ENCODE measurements at regions not wholly inside any gene's neighbourhood (a gene's known extent, or its start where the extent isn't known, plus 50 kb on each side); places are given as distances from the start of the nearest gene placed in this dataset.
"Not testable (repeated sequence)": the region's sequence is repeated elsewhere in the genome, so short reads cannot be mapped to it uniquely, and the experiment has no call there.

DNA sequence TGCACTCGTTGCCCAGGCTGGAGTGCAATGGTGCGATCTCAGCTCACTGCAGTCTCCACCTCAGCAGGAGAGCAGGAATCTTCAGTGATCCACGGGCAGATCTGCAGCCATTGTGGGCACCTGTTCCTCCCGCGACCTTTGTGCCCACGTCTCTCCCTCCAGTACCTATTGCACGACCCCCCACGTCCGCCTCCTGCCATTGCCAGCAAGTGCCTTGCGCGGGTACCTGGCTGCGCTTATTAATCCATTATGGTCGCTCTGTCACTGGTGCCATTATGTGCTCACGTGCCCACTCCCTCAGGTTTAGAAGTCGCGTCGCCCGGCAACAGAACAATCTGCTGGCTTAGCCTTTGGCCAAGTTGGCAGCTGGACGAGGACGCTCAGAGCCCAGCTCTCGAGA, 146.2 kb upstream of the C1QTNF3 start:
- DNase-seq (ENCODE audit: low spot score), result not testable (repeated sequence)

DNA sequence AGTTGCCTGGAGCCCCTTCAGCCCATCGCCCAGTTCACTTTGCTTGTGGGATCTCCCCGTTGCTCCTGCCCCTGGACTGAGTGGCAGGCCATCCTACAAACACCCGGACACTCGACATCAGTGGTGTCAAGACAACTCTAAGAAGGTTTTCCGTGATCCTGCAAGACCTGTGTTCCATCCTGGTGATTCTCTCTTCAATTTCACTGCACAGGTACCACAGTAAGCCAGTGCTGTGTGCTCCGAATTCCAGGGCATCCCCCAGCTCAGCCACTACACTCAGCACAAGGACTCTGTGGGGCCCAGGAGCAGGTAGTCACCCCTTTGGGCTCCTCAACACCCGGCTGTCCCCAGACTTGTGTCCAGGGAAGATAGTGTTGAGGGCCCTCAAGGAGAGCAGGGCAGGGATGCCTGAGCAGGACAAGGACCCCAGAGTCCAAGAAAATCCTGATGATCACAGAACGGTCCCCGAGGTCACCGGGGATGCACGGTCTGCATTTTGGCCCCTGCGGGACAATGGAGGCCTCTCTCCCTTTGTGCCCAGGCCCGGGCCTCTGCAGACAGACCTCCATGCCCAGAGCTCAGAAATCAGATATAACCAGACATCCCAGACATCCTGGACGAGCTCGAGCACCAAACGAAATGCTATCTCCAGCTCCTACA, 146.9 kb upstream of the C1QTNF3 start:
- DNase-seq (ENCODE audit: low spot score), result peak; percentile 3

DNA sequence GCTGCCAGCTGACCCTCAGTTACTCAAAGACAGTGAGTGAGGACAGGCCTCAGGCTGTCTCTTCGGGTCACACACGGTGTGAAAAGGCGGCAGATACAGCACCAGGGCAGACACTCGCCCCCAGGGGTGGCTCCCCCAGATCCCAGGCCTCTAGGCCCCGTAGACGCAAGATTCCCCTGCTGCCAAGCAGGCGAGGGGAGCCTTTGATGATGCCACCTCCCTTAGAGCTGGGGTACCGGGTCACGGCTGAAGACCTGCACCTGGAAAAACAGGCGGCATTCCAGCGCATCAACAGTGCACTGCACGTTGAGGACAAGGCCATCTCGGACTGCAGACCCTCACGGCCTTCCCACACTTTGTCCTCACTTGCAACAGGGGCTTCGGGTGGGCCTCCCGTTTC, 147.5 kb upstream of the C1QTNF3 start:
- not testable (repeated sequence) for DNase-seq (ENCODE audit: low spot score)

DNA sequence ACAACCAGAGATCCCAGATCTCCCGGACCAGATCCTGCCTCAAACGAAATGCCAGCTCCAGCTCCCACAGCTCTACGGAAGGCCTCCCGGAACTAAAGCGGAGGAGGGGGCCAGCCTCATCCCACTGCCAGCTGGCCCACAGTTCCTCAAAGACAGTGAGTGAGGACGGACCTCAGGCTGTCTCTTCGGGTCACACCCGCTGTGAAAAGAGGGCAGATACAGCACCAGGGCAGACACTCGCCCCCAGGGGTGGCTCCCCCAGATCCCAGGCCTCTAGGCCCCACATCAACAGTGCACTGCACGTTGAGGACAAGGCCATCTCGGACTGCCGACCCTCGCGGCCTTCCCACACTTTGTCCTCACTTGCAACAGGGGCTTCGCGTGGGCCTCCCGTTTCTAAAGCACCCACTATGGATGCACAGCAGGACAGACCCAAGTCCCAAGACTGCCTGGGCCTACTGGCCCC, 148.3 kb upstream of the C1QTNF3 start:
- DNase-seq (ENCODE audit: low spot score), result not testable (repeated sequence)

DNA sequence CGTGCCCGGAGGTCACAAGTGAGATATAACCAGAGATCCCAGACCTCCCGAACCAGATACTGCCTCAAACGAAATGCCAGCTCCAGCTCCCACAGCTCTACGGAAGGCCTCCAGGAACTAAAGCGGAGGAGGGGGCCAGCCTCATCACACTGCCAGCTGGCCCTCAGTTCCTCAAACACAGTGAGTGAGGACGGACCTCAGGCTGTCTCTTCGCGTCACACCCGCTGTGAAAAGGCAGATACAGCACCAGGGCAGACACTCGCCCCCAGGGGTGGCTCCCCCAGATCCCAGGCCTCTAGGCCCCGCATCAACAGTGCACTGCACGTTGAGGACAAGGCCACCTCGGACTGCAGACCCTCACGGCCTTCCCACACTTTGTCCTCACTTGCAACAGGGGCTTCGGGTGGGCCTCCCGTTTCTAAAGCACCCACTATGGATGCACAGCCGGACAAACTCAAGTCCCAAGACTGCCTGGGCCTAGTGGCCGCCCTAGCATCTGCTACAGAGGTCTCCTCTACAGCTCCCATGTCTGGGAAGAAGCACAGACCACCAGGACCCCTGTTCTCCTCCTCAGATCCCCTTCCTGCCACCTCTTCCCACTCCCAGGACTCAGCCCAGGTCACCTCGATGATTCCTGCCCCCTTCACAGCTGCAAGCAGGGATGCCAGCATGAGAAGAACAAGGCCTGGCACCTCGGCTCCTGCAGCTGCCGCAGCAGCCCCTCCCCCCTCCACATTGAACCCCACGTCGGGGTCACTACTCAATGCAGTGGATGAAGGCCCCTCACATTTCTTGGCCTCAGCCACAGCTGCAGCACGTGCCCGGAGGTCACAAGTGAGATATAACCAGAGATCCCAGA, 149.3 kb upstream of the C1QTNF3 start:
- DNase-seq (ENCODE audit: low spot score), result not testable (repeated sequence)

DNA sequence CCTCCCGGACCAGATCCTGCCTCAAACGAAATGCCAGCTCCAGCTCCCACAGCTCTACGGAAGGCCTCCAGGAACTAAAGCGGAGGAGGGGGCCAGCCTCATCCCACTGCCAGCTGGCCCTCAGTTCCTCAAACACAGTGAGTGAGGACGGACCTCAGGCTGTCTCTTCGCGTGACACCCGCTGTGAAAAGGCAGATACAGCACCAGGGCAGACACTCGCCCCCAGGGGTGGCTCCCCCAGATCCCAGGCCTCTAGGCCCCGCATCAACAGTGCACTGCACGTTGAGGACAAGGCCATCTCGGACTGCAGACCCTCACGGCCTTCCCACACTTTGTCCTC, 149.9 kb upstream of the C1QTNF3 start:
- not testable (repeated sequence) for DNase-seq (ENCODE audit: low spot score)

DNA sequence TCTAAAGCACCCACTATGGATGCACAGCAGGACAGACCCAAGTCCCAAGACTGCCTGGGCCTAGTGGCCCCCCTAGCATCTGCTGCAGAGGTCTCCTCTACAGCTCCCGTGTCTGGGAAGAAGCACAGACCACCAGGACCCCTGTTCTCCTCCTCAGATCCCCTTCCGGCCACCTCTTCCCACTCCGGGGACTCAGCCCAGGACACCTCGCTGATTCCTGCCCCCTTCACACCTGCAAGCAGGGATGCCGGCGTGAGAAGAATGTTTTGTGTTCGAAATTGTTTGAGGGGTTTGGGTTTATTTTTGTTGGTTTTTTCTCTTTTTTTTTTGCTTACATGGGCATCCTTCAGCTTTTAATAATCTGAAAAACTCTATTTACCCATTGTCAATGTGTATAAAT, 150.3 kb upstream of the C1QTNF3 start:
- DNase-seq (ENCODE audit: low spot score), result not testable (repeated sequence)

DNA sequence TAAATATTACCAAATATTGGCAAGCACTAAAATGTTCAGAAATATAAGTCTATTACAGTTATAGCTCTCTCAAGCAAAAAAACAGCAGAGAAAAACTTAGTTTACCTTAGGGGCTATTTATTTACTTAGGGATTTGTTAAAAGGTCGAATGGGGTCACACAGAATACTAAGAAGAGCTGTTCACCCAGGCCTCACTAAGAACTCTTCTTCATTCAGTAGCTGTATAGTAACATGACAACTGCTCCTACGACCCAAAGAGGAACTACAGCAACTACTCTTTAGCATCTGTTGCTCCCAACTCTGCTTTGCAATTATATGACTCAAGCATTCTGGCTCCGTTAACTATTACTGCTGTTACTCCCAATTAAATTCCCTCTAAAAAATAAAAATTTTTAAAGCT, 150.8 kb upstream of the C1QTNF3 start:
- DNase-seq (ENCODE audit: low spot score), result not testable (repeated sequence)

DNA sequence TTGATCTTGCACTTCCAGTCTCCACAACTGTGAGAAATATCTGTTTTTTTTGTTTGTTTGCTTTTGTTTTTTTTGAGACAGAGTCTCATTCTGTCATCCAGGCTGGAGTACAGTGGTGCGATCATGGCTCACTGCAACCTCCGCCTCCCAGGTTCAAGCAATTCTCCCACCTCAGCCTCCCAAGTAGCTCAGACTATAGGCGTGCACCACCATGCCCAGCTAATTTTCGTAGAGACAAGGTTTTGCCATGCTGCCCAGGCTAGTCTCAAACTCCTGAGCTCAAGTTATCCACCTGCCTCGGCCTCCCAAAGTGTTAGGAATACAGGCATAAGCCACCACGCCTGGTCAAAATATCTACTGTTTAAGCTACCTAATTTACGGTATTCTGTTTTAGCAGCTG, 153.1 kb upstream of the C1QTNF3 start:
- DNase-seq (ENCODE audit: low spot score), result not testable (repeated sequence)

DNA sequence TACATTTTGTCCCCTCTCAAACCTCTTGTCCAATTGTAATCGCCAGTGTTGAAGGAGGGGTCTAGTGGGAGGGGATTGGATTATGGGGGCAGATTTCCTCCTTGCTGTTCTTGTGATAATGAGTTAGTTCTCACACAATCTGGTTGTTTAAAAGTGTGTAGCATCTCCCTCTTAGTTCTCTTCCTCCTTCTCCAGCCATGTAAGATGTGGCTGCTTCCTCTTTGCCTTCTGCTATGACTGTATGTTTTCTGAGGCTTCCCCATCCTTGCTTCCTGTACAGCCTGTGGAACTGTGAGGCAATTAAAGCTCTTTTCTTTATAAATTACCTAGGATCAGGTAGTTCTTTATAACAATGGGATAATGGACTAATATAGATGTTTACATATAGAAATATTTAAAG, 162.3 kb upstream of the C1QTNF3 start:
- DNase-seq (ENCODE audit: low spot score), result not testable (repeated sequence)

DNA sequence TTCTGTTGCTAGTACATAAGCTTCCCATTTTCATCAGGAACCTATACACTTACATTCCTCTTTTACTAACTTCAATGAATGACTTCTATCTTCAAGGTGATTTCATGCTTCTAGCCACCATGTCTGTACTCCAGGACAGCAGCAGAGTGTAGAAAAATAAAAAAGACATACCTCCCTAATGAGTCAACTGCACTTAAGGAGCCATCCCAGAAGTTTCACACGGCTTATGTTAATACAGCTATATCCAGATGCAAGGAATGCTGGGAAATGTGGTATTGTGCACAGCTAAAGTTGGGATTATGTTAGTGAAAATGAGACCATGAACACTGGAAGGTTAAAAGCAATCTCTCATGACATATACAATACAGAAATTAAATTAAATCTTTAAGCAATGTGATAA, 174.4 kb upstream of the C1QTNF3 start:
- DNase-seq (ENCODE audit: low spot score), result not testable (repeated sequence)

DNA sequence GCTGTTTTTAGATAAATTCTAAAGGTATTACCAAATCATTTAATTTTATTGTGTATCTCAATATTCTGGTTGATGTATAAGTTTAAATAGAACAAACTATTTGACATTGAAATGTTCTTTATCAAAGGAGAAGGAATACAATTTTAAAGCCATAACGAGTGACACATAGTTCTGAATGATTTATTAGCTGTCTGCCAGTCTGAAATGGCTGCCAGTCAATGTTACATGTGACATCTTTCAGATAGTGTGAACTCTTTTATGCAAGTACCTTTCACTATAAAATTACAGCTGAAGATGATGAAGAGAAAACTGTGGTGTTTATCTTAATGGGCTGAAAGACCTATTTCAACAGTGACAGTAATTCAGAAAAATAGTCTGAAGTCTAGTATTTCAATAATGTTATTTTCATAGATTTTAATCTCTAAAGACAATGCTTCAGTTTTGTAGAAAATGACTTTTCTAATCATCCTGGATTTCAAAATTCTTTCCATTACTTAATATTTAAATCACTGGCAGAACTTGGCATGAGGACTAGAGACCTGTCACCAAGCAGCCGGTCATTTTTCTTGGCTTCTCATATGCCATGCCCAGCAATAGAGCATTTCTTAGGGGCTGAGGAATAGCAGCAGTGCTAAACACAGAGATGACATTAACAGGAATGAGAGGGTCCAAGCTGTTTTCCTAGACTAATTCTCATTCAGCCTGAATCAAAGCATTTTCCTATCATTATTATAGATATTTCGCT, 178.5 kb upstream of the C1QTNF3 start:
- DNase-seq (ENCODE audit: low spot score), result not testable (repeated sequence)

DNA sequence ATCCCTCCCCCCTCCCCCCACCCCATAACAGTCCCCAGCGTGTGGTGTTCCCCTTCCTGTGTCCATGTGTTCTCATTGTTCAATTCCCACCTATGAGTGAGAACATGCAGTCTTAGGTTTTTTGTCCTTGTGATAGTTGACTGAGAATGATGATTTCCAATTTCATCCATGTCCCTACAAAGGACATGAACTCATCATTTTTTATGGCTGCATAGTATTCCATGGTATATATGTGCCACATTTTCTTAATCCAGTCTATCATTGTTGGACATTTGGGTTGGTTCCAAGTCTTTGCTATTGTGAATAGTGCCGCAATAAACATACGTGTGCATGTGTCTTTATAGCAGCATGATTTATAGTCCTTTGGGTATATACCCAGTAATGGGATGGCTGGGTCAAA, 180.1 kb upstream of the C1QTNF3 start:
- not testable (repeated sequence) for DNase-seq (ENCODE audit: low spot score)

DNA sequence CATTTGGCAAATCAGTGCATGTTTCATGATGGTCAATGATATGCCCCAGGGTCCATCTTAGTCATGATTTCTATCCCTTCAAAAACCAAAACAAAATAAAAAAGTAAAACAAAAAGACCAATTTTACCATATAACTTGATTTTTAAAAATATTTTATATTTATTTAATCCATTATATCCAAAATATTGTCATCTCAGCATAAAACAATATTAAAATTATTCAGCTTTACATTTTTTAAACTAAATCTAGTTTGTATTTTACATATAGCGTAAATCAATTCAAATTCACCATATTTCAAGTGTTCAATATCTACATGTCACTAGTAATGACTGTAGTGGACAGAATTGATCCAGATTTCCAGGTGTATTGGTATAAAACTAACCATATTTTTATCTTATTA, 187.4 kb upstream of the C1QTNF3 start:
- not testable (repeated sequence) for DNase-seq (ENCODE audit: low spot score)

DNA sequence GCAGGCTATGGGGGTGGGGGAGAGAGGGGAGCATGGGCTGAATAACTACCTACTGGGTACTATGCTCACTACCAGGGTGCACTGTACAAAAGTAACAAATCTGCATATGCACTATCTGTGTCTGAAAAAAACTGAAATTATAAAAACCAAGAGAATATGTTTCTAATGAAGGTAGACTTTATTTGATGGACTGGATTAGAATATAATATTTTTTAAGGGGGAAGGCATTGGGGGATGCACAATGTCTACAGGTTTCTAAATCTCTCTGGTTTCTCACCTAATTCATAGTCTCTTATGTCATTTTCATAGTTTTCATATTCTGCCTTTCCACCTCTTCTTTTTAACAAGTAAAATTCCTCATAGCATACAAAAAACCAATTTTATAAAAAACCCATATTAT, 200.8 kb upstream of the C1QTNF3 start:
- DNase-seq (ENCODE audit: low spot score), result not testable (repeated sequence)

DNA sequence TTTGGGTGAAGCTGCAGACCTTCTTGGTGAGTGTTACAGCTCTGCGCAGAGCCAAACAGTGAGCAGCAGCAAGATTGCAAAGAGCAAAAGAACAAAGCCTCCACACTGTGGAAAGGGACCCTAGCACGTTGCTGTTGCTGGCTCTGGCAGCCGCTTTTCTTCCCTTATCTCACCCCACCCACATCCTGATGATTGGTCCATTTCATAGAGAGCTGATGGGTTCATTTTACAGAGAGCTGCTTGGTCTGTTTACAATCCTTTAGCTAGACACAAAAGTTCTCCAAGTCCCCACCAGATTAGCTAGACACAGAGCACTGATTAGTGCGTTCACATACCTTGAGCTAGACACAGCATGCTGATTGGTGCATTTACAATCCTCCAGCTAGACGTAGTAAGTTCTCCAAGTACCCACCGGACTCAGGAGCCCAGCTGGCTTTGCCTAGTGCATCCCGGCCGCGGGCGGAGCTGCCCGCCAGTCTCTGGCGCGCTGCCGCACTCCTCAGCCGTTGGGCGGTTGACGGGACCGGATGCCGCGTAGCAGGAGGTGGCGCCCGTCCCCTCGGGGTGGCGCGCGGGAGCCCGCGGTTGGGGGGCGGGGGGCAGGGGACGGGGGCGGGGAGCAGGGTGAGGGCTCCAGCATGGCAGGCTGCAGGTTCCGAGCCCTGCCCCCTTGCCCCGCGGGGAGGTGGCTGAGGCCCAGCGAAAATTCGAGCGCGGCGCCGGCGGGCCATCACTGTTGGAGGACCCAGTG, 201.4 kb upstream of the C1QTNF3 start:
- not testable (repeated sequence) for DNase-seq (ENCODE audit: low spot score)

DNA sequence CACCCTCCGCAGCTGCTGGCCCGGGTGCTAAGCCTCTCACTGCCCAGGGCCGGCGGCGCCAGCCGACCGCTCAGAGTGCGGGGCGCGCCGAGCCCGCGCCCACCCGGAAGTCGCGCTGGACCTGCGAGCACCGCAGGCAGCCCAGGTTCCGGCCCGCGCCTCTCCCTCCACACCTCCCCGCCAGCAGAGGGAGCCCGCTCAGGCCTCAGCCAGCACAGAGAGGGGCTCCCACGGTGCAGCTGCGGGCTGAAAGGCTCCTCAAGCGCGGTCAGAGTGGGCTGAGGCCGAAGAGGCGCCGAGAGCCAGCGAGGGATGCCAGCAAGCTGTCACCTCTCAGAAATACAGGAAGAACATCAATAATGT, 202.0 kb upstream of the C1QTNF3 start:
- not testable (repeated sequence) for DNase-seq (ENCODE audit: low spot score)

DNA sequence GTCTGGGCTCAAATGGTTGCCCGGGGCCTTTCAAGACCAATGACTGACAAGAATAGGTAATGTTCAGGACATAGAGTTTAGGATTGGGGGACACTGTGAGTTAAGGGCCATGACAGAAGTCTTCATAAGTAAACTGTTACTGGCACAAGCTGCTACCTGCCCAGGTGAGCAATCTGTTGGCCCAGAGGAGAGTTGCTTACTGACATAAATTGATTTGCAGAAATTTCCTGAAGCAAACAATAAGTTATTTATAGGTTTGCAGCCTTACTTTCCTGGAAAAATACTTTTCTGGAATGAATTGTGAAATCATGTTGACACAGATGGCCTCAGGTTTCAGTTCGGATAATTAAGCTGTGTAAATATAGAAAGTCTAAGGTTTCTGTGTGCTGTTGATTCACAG, 202.8 kb upstream of the C1QTNF3 start:
- not testable (repeated sequence) for DNase-seq (ENCODE audit: low spot score)

DNA sequence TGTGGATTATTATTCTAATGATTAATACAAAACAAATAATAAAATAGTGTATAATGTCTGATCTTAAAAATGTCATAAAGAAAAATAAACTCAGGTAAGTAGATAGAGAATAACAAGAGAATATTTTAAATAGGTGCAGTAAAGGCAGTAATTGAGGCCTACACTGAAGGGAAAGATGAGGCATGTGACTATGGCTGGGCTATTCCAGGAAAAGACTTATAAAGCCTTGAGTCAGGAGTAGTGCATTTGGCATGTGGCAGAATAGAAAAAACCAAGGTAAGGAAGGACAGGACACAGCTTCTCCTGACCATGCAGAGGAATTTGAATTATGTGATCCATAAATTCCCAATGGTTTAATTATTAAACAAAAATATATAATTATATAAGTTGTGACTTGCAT, 215.6 kb upstream of the C1QTNF3 start:
- DNase-seq (ENCODE audit: low spot score), result not testable (repeated sequence)

DNA sequence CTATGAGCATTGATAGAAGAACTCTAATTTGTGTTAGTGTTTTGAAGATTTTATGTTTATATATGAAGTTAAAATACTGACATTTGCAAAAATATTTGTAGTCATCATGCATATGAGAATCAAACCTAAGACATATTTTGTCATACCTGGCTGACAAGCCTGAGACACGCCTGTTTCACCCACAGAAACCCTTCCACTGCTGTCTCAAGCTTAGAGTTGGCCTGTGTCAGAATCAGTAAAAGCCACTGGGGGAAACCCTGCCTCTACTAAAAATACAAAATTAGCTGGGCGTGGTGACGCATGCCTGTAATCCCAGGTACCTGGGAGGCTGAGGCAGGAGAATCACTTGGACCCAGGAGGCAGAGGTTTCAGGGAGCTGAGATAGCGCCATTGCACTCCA, 218.0 kb upstream of the C1QTNF3 start:
- DNase-seq (ENCODE audit: low spot score), result not testable (repeated sequence)

DNA sequence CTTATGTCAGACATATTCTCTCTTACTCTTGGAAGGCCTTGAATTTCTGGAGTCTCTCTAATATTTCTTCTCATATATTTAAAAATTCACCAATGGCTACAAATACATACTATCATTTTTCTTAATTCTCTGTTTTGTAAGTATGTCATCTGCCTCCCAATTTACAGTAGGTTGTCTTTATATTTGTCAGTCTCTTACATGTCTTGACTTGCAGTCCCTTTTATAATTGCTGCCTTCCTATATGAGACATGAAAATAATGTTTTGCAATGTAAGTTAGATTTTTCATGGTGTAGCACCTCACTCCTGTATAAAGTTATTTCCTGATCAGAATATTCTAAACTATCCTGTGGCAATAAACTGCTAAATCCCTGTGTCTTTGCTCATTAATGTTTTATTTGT, 223.1 kb upstream of the C1QTNF3 start:
- not testable (repeated sequence) for DNase-seq (ENCODE audit: low spot score)

DNA sequence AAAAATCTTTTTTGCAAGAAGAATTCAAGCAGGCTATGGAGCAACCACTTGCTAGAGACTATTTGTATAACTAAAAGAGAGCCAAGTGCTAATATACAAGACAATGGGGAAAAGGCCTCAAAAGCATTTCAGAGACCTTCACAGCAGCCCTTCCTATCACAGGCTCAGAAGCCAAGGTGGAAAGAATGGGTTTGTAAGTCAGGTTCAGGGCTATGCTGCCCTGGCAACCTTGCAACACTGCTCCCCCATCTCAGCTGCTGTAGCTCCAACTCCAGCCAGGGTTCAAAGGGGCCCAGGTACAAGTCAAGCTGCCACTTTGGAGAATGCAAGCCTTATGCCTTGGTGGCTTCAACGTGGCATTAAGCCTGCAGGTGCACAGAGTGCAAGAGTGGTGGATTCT, 253.7 kb upstream of the C1QTNF3 start:
- DNase-seq (ENCODE audit: low spot score), result not testable (repeated sequence)

Measured in HuH-7.5 (cell line).